KG1 (cell line): ENCODE measurements at regions not wholly inside any gene's neighbourhood (a gene's known extent, or its start where the extent isn't known, plus 50 kb on each side); places are given as distances from the start of the nearest gene placed in this dataset.

Source experiments
- DNase-seq: peaks from one replicate; lab custom pipeline; 2025; lab: John Stamatoyannopoulos, UW

DNA sequence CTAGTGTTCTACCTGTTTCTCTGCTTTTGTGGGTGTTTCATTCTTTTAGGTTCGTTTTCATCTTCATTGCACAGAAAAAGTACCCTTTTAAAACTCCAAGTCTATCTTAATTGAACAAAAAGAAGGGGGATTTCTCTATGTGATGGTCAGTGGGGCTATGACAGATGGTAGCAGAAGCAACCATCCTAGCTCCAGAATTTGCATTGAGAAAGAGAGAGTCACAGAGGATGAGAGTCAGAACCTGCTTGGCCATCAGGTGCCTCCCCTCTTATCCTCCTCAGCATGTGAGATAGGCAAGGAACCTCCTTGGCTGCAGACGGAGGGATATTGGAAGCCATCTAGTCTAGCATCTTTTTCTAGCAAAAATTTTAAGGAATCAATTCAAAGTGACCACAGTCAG is 398.0 kb upstream of the DCC start:
- DNase-seq, result no peak

DNA sequence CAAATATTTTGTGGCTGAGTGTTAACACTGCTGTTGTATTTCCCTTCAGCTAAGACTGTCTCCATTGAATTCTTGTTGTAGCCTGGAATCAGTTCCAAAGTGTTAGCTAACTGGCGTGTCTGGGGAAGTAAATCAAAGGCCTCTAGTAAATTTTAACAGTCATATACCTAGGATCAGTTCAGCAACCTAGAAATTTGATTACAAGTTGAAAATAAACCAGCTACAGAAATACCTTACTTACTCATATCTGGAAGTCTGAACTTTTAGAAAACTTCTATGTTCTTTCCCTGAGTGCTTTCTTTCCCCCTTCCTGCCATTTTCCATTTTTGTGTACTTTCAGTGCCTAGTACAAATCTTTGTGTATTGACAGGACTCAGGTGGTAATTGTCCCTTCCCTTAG is 396.7 kb upstream of the DCC start:
- DNase-seq, result no peak

DNA sequence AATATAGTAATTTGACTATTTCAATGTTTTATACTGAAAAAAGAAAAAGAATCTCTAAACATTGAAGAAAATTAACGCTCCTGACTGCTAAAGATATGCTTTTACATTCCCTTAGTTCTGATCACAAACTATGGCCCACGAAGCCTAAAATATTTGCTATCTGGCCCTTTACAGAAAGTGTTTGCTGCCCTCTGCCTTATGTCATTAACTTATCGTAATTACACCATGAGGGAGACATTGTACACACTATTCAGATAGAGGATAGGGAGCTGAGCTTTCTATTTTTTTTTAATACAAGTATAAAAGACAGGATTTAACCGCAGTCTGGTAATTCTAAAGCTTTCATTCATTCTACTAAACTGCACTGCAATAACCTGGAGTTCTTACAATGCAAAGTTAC is 393.1 kb upstream of the DCC start:
- no peak for DNase-seq

DNA sequence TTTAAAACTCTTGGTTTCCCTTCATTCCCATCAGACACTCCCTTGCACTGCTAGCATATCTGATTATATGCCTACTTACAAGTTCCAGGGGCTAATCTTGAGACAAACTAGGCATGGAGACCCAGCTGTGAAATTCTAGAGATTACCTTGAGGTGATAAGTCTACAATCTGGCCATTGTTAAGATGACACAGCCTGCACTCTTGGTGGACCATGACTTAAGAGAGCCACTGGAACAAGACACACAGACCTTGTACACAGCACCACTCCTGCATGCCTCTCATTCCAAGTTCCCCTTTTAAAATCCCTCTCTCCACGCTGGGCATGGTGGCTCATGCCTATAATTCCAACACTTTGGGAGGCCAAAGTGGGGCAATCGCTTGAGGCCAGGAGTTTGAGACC is 387.2 kb upstream of the DCC start:
- no peak for DNase-seq

DNA sequence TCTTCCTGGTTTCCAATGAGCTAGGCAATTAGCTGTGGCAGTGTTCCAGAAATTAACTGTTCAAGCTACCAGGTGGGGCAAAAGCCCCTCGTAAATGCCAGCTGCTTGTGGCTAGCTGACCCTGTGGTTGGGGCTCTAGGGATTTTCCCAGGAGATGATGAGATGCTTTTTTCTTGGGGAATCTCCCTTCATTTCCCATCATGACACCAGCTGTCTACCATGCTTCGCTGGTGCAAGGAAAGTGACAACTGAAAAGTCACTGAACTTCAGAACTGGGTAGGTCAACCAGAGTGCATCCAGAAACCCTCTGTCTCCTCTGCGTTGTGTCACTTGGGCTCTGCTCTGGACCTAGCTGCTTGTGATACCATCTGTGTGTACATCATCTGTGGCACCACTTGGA is 386.5 kb upstream of the DCC start:
- DNase-seq, result no peak

DNA sequence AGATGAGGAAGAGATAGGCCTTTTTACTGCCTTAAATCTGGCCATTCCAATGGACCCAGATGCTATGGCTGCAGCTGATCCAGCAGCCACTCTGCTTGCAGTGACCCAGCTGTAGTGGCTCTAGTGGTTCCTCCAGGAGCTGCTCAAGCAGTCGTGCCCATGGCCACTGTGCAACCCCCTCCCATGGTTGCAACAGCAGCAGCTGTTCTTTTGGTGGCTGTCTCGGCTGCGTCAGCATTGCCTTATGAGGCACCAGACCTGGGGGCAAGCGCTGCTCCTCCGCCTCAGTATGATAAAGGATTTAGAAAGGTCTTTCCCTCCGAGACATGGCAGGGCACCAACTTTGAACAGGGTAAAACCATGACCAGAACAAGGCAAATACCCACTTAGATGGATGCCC is 384.9 kb upstream of the DCC start:
- DNase-seq, result no peak

DNA sequence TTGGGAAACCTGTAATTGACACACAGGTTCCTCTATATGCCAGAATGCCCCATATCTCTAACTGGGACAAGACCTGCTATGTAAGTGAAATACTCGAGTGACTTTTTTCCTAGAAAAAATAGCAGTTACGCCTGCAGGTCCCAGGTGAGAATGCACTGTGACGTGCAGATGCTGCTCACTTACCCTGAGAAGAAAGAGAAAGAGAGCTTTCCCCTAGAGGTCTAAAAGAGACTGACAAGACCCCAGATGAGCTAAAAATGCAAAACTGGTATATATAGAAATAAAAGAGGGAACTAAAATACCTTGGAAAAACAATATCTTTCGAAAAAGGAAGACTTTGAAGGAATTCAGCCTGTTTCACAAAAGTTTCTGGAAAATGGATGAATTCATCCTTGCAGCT is 383.0 kb upstream of the DCC start:
- no peak for DNase-seq

DNA sequence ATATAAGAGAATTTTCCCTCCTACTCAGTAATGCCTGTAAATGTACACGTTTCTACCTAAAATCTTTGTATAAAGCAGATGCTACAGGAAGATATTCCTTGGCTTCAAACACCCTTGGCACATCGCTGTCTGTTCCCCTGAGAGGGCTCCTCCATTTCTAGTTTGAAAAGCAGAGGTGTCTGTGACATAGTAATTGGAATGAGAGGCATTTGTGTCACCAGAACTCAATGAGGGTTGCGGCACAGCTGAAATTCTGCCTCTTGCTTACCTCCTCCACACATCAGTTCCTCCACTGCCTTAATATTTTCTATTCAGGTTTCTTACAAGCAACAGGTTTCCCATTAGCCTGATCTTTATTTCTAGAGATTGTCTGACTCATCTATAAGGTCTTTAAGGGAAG is 359.9 kb upstream of the DCC start:
- DNase-seq, result no peak

DNA sequence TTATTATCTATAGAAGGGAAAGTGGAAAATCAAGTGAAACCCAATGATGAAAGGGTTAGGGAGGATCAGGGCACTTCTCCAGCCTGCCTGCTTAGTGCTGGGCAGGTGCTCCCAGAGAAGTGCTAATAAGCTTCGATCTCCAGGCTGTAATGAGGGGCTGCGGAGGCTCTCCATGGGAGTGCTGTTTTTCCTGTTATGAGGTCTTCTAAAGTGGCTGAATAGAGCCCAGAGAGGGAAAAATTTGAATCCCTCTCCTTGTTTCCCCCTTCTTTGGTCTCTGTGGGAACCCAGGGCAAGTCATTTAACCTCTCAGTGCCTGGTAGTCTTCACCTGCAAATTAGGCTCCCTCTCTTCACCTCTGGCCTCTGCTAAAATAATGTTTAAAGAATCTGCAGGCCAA is 351.7 kb upstream of the DCC start:
- no peak for DNase-seq

DNA sequence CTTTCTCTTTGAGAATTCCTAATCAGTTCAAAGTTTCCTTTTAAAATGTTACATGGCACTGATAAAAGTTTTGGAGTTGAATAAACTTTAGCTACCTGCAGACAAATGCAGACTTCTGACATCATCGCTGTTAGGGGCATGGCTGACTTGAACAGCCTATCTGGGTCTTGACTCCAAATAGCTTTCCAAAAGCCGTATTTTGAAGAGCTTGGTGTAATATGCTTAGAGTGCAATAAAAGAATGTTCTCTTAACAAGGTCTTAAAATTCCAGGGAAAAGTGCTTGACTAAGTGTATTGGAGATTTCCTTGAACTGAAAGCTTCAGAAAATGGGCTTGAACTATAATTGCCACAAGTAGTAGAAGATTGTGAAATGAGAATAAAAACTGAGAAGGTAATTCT is 342.9 kb upstream of the DCC start:
- no peak for DNase-seq

DNA sequence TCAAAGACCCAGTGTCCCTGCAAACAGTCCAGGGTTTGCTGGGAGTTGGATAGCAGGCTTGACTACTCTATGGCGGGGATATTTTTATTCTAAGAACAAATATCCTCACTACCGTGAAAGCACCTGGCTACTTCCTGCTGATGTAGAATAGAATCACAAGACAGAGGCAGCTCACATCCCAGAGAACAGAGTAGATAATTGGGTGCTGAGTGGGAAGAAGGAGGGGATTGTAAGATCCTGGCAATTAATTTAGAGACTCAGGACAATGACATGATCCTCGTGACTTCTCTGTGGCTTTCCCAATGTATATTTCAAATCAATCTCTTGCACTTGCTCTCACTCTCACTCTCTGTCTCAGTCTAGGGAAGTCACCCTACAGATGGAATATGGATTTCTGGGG is 341.9 kb upstream of the DCC start:
- no peak for DNase-seq

DNA sequence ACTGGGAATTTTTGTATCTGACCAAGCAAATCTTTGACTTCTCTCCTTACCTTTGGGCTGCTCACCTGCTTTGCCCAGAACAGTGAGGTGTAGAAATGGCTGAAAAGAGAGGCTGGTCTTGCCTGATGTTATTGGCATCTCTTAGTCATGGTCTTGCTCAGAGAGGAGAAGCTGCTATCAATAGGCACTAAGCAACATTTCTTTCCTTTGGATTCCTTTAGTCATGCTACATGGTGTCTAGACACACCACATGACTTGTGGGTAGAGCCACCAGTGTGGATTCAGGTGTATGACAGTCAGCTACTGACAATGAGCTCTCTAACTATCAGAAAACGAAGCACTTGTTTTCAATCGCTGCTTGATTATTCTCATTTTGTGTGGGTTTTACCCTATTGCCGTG is 341.3 kb upstream of the DCC start:
- DNase-seq, result no peak

DNA sequence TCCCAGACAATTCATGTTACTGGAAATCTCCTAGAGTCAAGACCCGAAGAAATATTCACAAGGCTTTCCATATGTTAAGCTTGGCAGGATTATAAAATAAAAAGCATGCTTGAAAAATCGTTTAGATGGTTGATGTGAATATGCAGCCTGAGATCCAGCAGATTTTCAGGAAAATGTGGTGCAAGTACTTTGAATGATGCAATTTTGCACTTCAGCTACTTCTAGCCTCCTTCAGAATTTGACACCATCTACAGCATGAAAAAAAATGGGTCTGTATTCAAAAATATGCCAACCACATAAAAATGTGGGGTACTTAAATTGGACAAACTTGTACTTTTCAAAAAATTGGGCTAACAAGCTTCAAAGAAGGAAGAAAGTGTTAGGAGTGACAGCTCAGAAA is 340.6 kb upstream of the DCC start:
- no peak for DNase-seq

DNA sequence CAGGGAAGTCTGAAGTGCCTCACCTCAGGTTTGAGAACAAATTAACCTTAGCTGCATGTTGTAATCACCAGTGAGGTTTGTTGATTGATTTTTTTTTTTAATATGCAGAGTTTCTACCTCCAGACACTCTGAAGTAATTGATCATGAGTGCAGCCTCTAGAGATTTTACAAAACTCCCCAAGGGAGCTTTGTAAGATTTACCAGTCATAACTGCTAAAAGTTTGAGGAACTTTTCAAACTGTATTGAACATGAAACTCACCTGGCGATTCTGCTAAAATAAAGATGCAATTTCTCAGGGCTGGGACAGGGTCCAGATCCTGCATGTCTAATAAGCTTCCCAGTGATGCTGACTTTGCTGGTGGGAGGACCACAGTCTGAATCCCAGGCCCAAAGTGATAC is 339.6 kb upstream of the DCC start:
- no peak for DNase-seq

DNA sequence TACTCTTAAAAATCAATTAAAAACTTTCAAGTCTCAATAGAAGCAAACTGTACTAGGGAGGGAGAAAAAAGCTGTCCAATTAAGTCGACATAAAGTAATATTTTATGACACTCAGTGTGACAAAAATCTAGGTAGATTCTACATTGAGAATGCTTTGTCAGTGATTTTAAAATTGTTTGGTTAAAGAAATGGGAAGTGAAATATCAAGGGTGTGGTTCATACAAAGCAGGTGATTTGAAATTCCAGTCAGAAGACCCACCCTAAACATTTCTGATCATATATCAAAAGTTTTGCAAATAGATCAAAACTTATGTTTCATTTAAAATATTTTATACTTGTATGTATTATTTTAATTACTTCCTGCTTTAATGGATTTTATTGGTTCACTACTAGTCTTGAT is 338.9 kb upstream of the DCC start:
- no peak for DNase-seq

DNA sequence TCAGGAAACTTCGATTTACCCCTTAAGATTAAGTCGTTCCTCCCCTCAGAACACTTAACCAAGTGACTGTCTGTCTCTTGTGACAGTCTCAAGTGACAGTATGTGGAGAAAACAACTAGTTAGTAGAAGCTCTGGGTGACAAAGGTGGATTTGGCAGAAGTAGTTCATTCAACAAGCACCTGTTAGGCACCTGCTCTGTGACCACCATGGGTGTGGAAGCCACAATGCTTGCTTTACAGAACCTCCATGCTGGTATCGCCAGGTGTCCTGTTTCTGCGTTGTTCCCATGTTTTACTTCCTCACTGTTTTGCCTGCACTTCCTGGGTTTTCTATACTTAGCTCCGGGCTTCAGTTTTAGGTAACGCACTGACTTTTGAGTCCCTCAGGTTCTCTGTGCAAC is 337.4 kb upstream of the DCC start:
- DNase-seq, result no peak

DNA sequence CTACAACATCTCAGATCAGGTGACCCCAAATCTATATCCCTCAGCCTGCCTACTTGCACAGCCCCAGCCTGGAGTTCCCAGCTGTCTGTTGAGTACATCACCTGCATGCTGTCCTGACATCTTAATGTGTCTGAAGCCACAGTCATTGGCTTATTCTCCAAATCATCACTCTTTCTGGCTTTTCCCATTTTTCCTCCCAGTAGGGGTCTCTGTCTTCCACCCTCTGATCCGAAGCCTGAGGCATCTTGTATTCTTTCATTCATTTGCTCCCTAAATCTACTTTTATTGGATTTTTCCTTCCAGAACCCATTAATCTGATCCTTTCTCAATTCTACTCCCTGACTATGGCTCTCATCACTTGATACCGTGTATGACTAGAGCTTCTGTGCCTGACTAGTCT is 332.9 kb upstream of the DCC start:
- no peak for DNase-seq

DNA sequence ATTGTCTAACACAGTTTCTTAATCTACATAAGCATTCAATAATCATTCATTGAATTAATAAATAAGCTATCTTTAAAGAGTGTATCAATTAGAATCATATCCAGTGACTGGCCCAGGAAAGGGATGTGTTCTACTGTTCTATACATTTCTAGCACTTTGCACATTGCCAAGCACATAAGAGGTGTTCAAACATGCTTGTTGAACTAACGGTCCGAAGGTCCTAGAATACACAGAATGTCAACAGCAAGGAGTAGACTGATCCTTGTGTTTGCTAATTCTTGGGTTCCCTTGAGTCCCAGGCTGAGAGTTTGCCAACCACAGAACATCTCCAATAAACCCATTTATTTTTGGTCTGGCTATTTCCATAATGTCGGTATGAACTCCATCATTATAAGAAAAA is 331.7 kb upstream of the DCC start:
- no peak for DNase-seq

DNA sequence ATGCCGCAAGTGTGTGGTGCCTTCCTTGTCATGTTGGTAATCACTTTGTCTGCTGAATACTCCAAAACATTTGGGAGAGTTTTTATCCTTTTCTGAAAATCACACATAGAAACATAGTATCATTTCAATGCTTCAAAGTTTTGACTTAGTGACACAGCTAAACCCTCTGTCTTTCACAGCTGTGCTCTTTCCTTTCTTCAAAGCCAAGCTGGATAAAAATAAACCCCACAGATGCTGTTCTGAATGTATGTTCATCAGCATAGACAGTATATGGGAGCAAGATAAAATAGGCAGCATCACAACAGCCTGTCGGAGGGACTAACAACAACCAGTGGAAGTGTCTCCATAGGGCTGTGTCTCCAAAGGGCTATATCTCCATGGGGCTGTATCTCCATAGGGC is 331.3 kb upstream of the DCC start:
- no peak for DNase-seq

DNA sequence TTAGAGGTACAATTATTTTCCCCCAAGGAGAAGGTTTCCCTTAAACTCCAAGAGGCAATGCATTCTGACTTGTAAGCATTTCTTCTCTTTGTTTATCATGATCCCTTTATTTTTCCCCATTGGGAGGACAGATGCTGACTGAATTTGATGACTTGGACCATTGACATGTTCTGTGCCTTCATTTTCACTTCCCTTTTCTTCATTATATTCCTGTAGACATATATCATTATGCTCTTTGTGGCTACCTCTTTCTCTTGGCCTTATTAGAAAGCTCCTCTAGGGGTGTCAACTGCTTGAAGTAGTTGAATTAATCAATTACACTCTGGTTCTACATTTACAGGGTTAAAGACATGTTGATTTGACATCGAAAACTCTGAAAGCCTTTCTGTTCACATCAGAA is 330.0 kb upstream of the DCC start:
- DNase-seq, result no peak

DNA sequence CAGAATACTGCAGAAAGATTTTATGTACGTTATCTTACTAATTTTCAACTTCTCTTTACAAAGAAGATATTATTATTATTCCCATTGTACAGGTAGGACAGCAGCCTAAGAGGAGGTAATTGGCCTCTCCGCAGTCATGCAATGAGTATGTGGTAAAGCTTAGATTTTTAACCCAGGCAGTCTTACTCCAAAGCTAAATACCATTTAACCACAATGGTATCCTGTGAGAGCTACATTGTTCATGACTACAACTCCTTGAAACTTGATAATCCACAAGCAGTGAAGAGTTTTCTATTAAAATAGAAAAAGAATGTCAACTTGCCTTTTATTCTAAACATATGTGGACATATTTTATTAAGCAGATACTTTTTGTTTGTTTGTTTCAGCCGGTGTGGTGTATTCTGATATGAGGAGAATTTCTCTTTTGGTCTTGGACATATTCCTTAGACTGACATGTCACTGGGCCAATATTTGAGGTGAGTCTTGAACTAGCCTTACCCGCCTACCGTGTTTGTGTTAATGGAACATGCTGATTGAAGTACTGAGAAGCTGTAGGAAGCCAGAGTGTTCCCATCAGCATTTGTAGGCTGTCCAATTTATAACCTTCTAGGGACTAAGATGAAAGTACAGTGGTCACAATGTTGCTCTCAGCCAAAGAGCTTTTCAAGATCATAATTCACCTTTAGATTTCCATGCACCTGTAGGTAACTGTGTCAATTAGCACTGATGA is 293.9 kb upstream of the DCC start:
- no peak for DNase-seq

DNA sequence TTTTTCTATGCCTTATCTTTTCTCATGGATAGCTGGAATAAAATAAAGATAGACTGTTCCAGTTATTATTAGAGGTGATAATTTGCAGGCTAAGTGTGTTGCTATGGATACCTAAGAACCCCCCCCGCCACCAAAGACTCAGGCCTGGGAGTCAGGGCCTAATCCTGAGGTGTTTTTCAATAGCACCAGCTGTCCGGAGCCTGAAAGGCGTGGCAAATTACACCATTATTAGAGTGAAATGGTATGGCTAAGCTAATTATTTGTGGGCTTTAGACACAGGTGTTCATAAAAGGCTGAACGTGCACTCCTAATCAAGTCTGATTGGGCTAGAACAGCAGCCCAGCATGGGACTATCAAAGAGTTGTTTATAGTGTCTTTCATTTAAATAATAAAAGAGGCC is 293.2 kb upstream of the DCC start:
- no peak for DNase-seq

DNA sequence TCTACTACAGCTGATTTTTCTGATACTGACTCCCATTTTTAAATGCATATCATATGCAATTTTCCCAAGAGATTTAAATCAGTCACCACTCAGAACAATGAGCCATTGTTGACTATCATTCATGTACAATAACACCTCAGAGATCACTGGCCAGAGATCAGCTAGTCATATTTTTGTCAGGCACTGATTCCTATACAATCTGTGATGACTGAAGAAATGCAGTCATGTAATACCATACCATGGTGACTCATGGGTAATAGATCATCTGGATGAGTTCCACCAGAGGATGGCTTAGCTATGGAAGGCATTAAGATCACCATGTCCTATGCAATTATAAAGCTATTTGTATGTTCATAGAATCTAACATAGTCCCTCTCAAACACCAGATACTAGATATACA is 285.7 kb upstream of the DCC start:
- no peak for DNase-seq

DNA sequence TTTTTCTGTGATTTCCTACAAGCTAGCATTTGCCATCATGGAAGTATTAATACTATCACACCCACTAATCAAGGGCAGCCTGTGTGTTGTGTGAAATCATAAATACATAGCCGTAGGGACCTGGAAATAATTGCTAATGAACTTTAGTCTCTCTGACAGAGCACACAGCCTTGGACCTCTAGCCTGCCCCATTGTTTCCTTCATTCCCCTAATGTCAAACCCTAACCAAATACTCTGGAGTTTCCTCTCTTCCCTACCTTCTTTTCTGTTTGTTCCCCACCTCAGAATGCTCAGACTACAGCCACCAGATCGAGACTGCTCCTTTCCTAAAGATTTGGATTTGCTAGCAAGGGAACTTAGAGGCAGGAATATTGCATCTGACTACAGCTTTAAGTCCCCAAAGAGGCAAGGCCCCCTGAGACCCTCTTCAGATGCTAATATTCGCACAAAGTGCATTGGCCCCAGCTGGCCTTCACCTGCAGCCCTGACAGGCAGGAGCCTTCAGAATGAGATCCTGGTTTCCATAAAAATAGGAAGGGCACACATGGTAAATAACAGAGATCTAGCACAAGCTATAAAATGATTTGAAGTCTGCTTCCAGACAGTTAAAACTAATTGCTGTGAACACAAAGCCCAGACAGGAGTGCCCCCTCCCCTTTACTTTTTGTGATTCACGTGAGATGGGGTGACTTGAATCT is 279.2 kb upstream of the DCC start:
- DNase-seq, result no peak
